KG1 (cell line): ENCODE measurements at regions not wholly inside any gene's neighbourhood (a gene's known extent, or its start where the extent isn't known, plus 50 kb on each side); places are given as distances from the start of the nearest gene placed in this dataset.
"Not testable (repeated sequence)": the region's sequence is repeated elsewhere in the genome, so short reads cannot be mapped to it uniquely, and the experiment has no call there.

ENCODE experiments used
- DNase-seq: peaks from one replicate; lab custom pipeline; 2025; lab: John Stamatoyannopoulos, UW

GRCh38 chr2:64795024-64795592 is 141.4 kb upstream of the SERTAD2 start:
- DNase-seq: no peak

- DNase-seq: no peak
Observed at GRCh38 chr2:64796926-64797325, 143.2 kb upstream of the SERTAD2 start.

GRCh38 chr2:64797881-64798575 is 144.3 kb upstream of the SERTAD2 start:
- no peak for DNase-seq

- no peak for DNase-seq
Observed at GRCh38 chr2:64799592-64800252, 146.0 kb upstream of the SERTAD2 start.

- no peak for DNase-seq
Observed at GRCh38 chr2:64803776-64804175, 150.1 kb upstream of the SERTAD2 start.

GRCh38 chr2:64804651-64805050 is 150.9 kb upstream of the SERTAD2 start:
- DNase-seq: no peak

- DNase-seq: no peak
Observed at GRCh38 chr2:64807417-64807816, 153.7 kb upstream of the SERTAD2 start.

- DNase-seq: no peak
Observed at GRCh38 chr2:64808092-64808491, 154.4 kb upstream of the SERTAD2 start.

GRCh38 chr2:64808754-64809153 is 155.0 kb upstream of the SERTAD2 start:
- DNase-seq: no peak

GRCh38 chr2:64809216-64809615 is 155.5 kb upstream of the SERTAD2 start:
- no peak for DNase-seq

- DNase-seq: no peak
Observed at GRCh38 chr2:64812285-64812684, 158.6 kb upstream of the SERTAD2 start.

GRCh38 chr2:64814007-64814406 is 160.3 kb upstream of the SERTAD2 start:
- no peak for DNase-seq

GRCh38 chr2:64816526-64816925 is 162.8 kb upstream of the SERTAD2 start:
- DNase-seq: not testable (repeated sequence)

GRCh38 chr2:64817453-64817852 is 163.7 kb upstream of the SERTAD2 start:
- DNase-seq: no peak

- DNase-seq: no peak
Observed at GRCh38 chr2:64818664-64819060, 164.9 kb upstream of the SERTAD2 start.

- no peak for DNase-seq
Observed at GRCh38 chr2:64819361-64819760, 165.6 kb upstream of the SERTAD2 start.

GRCh38 chr2:64819774-64820688 is 166.3 kb upstream of the SERTAD2 start:
- DNase-seq: no peak

- no peak for DNase-seq
Observed at GRCh38 chr2:64820901-64821300, 167.2 kb upstream of the SERTAD2 start.

- no peak for DNase-seq
Observed at GRCh38 chr2:64823794-64824193, 165.4 kb upstream of the SLC1A4 start.

- no peak for DNase-seq
Observed at GRCh38 chr2:64825831-64826491, 163.2 kb upstream of the SLC1A4 start.

- no peak for DNase-seq
Observed at GRCh38 chr2:64826703-64827102, 162.5 kb upstream of the SLC1A4 start.

GRCh38 chr2:64828261-64828660 is 160.9 kb upstream of the SLC1A4 start:
- no peak for DNase-seq
